Stimulated activated CD4-positive, alpha-beta T cell treated with anti-CD3 and anti-CD28 coated beads, TNF-alpha, amount 100 ng/mL, for 48 hours (primary cell): ENCODE measurements at regions not wholly inside any gene's neighbourhood (a gene's known extent, or its start where the extent isn't known, plus 50 kb on each side); places are given as distances from the start of the nearest gene placed in this dataset.

ENCODE experiments used
- DNase-seq, 3 donors: peaks; one replicate each; pipeline ENCODE4 v3.0.0-alpha.2; 2020; ENCODE audit warnings: low read depth in 3 of 3

GRCh38 chr7:145276118-145276517, 440.3 kb upstream of the TPK1 start:
- DNase-seq: no peak

- no peak for DNase-seq
These were observed 433.7 kb upstream of the TPK1 start for GRCh38 chr7:145269418-145270161.

- no peak for DNase-seq
These were observed 429.3 kb upstream of the TPK1 start for GRCh38 chr7:145265180-145265579.

- DNase-seq: no peak
These were observed 428.0 kb upstream of the TPK1 start for GRCh38 chr7:145263886-145264285.

- no peak for DNase-seq
These were observed 416.2 kb upstream of the TPK1 start for GRCh38 chr7:145252031-145252430.

GRCh38 chr7:145224775-145225174, 388.9 kb upstream of the TPK1 start:
- DNase-seq: no peak

GRCh38 chr7:145219461-145219860, 383.6 kb upstream of the TPK1 start:
- DNase-seq: no peak

- no peak for DNase-seq
These were observed 381.0 kb upstream of the TPK1 start for GRCh38 chr7:145216866-145217265.

- no peak for DNase-seq
These were observed 376.2 kb upstream of the TPK1 start for GRCh38 chr7:145212050-145212449.

GRCh38 chr7:145211211-145211610, 375.4 kb upstream of the TPK1 start:
- DNase-seq: no peak

GRCh38 chr7:145193951-145194350, 358.1 kb upstream of the TPK1 start:
- no peak for DNase-seq

- no peak for DNase-seq
These were observed 349.1 kb upstream of the TPK1 start for GRCh38 chr7:145184956-145185355.

- no peak for DNase-seq
These were observed 347.2 kb upstream of the TPK1 start for GRCh38 chr7:145183069-145183468.

- DNase-seq: no peak
These were observed 339.5 kb upstream of the TPK1 start for GRCh38 chr7:145175366-145175765.

- DNase-seq: no peak
These were observed 334.1 kb upstream of the TPK1 start for GRCh38 chr7:145169908-145170307.

GRCh38 chr7:145168879-145169278, 333.0 kb upstream of the TPK1 start:
- no peak for DNase-seq

- no peak for DNase-seq
These were observed 332.6 kb upstream of the TPK1 start for GRCh38 chr7:145168427-145168826.

- DNase-seq: no peak
These were observed 321.0 kb upstream of the TPK1 start for GRCh38 chr7:145156834-145157233.

GRCh38 chr7:145152589-145152988, 316.7 kb upstream of the TPK1 start:
- DNase-seq: no peak

GRCh38 chr7:145151676-145152075, 315.8 kb upstream of the TPK1 start:
- DNase-seq: no peak

- DNase-seq: no peak
These were observed 312.0 kb upstream of the TPK1 start for GRCh38 chr7:145147865-145148264.

GRCh38 chr7:145143685-145144084, 307.8 kb upstream of the TPK1 start:
- no peak for DNase-seq

GRCh38 chr7:145134377-145134776, 298.5 kb upstream of the TPK1 start:
- no peak for DNase-seq

- DNase-seq: no peak
These were observed 287.6 kb upstream of the TPK1 start for GRCh38 chr7:145123502-145123901.
